A549 (cell line): ENCODE measurements at regions not wholly inside any gene's neighbourhood (a gene's known extent, or its start where the extent isn't known, plus 50 kb on each side); places are given as distances from the start of the nearest gene placed in this dataset.
A peak's percentile ranks its signal among the peaks of the same experiment; 100 is the strongest.

Experiments
- ATAC-seq, 2 experiments: fragments of 200-7000 bp in 1 of 2; fragments of >200 bp in 1 of 2; cut with Nextera tagmentation in 1 of 2; cut with Tn5 transposase in 1 of 2; 3 replicates each; pipeline versions ENCODE4 v1.8.0 to v1.9.1; 2018 to 2020; ENCODE audit warnings: mild to moderate bottlenecking in 1 of 2, moderate library complexity in 1 of 2
- CTCF ChIA-PET: fragments of 300-600 bp; sonication (Branson Sonifier 250); formaldehyde crosslinking; extraction: SDS; loops from one replicate; lab custom pipeline; 2021; ENCODE audit warnings: antibody characterized with exemption, inconsistent platforms; lab: Yijun Ruan, JAX
- POLR2A ChIA-PET: fragments of 350-600 bp; formaldehyde crosslinking; extraction: SDS; loops from one replicate; lab custom pipeline; 2021; ENCODE audit warnings: antibody characterized with exemption, inconsistent platforms; lab: Yijun Ruan, JAX
- DNase-seq, 2 experiments: peaks; one replicate each; pipeline versions ENCODE4 v3.0.0 to v3.0.0-alpha.2; 2011 to 2016; ENCODE audit warnings: low read depth in 1 of 2, low spot score in 1 of 2
- FAIRE-seq: peaks from 2 replicates; lab custom pipeline; 2011; peaks lifted over from hg19 to GRCh38; lab: Jason Lieb, UNC
- H3K27ac ChIP-seq, 2 experiments: fragments of >200 bp; sonication (Bioruptor Twin); formaldehyde crosslinking; 3 replicates each; pipeline ENCODE4 v1.5.1; 2016 to 2017
- H3K4me1 ChIP-seq: fragments of >200 bp; sonication (Bioruptor Twin); formaldehyde crosslinking; 3 replicates; pipeline ENCODE4 v1.6.1; 2016
- H3K4me2 ChIP-seq: fragments of >200 bp; sonication (Bioruptor Twin); formaldehyde crosslinking; 3 replicates; pipeline ENCODE4 v1.6.1; 2016
- H3K4me3 ChIP-seq: fragments of >200 bp; sonication (Bioruptor Twin); formaldehyde crosslinking; 3 replicates; pipeline ENCODE4 v1.5.1; 2016
- H3K9me3 ChIP-seq: fragments of >200 bp; sonication (Bioruptor Twin); formaldehyde crosslinking; 3 replicates; pipeline ENCODE4 v1.6.1; 2016
- BCL3 ChIP-seq: fragments of >200 bp; sonication (Bioruptor Twin); formaldehyde crosslinking; IDR thresholded peaks from 3 replicates; pipeline ENCODE4 v1.6.1; 2016
- BHLHE40 ChIP-seq: IDR thresholded peaks from 2 replicates; pipeline ENCODE4 v1.6.1; 2012; ENCODE audit warnings: low read depth, low read length, inconsistent platforms
- CBX2 ChIP-seq: fragments of 200-600 bp; sonication (generic); IDR thresholded peaks from 2 replicates; pipeline ENCODE4 v1.6.1; 2016; ENCODE audit warnings: low read depth, mild to moderate bottlenecking, borderline replicate concordance
- CEBPB ChIP-seq, 2 experiments: fragments of >200 bp in 1 of 2; sonication (Bioruptor Twin) in 1 of 2; formaldehyde crosslinking in 1 of 2; IDR thresholded peaks; 2 replicates each; pipeline ENCODE4 v1.6.1; 2012 to 2016
- CHD4 ChIP-seq: fragments of 200-600 bp; sonication (generic); IDR thresholded peaks from 2 replicates; pipeline ENCODE4 v1.6.1; 2016; ENCODE audit warnings: antibody characterized with exemption, mild to moderate bottlenecking, borderline replicate concordance
- E2F6 ChIP-seq: IDR thresholded peaks from 2 replicates; pipeline ENCODE4 v1.6.1; 2012; ENCODE audit warnings: low read depth, borderline replicate concordance
- EP300 ChIP-seq, 2 experiments: fragments of >200 bp; sonication (Bioruptor Twin); formaldehyde crosslinking; IDR thresholded peaks; 2 replicates in 1 of 2; 3 replicates in 1 of 2; pipeline ENCODE4 v1.6.1; 2016 to 2017
- ESRRA ChIP-seq: fragments of 150-350 bp; IDR thresholded peaks from 2 replicates; pipeline ENCODE4 v1.6.1; 2014; ENCODE audit warnings: mild to moderate bottlenecking, low read length, borderline replicate concordance
- FOSB ChIP-seq: fragments of 250-450 bp; sonication (Bioruptor Pico); IDR thresholded peaks from 2 replicates; pipeline ENCODE4 v1.5.0; 2020; ENCODE audit warnings: mild to moderate bottlenecking, moderate library complexity
- FOSL2 ChIP-seq, 2 experiments: fragments of 450-650 bp in 1 of 2; fragments of >200 bp in 1 of 2; sonication (Bioruptor Twin) in 1 of 2; formaldehyde crosslinking; IDR thresholded peaks; 2 replicates each; pipeline versions ENCODE4 v1.5.0 to v1.6.1; 2016 to 2020; ENCODE audit warnings: mild to moderate bottlenecking in 1 of 2, moderate library complexity in 1 of 2
- HDAC2 ChIP-seq: fragments of 200-600 bp; sonication (generic); IDR thresholded peaks from 2 replicates; pipeline ENCODE4 v1.6.1; 2016
- HES2 ChIP-seq: fragments of >200 bp; sonication (Bioruptor Twin); formaldehyde crosslinking; IDR thresholded peaks from 2 replicates; pipeline ENCODE4 v1.6.1; 2016
- HOXA7 ChIP-seq: fragments of 250-450 bp; sonication (Bioruptor Pico); IDR thresholded peaks from 2 replicates; pipeline ENCODE4 v1.5.0; 2020; ENCODE audit warnings: mild to moderate bottlenecking, moderate library complexity
- HOXB13 ChIP-seq: fragments of 250-450 bp; sonication (Bioruptor Pico); IDR thresholded peaks from 2 replicates; pipeline ENCODE4 v1.5.0; 2020; ENCODE audit warnings: low read depth, mild to moderate bottlenecking, moderate library complexity
- JUN ChIP-seq, 2 experiments: fragments of >200 bp; sonication (Bioruptor Twin); formaldehyde crosslinking; IDR thresholded peaks; 2 replicates in 1 of 2; 3 replicates in 1 of 2; pipeline ENCODE4 v1.6.1; 2016 to 2017
- KDM5A ChIP-seq: fragments of 200-600 bp; sonication (generic); IDR thresholded peaks from 2 replicates; pipeline ENCODE4 v1.6.1; 2016; ENCODE audit warnings: antibody characterized with exemption, mild to moderate bottlenecking
- NFE2L2 ChIP-seq: fragments of 150-350 bp; conservative IDR thresholded peaks from 2 replicates; pipeline ENCODE4 v1.6.1; 2014; ENCODE audit warnings: low read length
- NPAS2 ChIP-seq: fragments of 250-450 bp; sonication (Bioruptor Pico); IDR thresholded peaks from 2 replicates; pipeline ENCODE4 v1.8.0; 2022; ENCODE audit warnings: mild to moderate bottlenecking, moderate library complexity, borderline replicate concordance
- NR3C1 ChIP-seq: fragments of >200 bp; sonication (Bioruptor Twin); formaldehyde crosslinking; IDR thresholded peaks from 3 replicates; pipeline ENCODE4 v1.6.1; 2017
- PBX3 ChIP-seq: IDR thresholded peaks from 2 replicates; pipeline ENCODE4 v1.6.1; 2012
- PHF8 ChIP-seq: fragments of 200-600 bp; sonication (generic); IDR thresholded peaks from 2 replicates; pipeline ENCODE4 v1.6.1; 2016; ENCODE audit warnings: low read depth, mild to moderate bottlenecking, antibody characterized with exemption, moderate library complexity, borderline replicate concordance
- POLR2A ChIP-seq: IDR thresholded peaks from 2 replicates; pipeline ENCODE4 v1.6.1; 2012; ENCODE audit warnings: mild to moderate bottlenecking, low read length
- POLR2AphosphoS2 ChIP-seq: conservative IDR thresholded peaks from 2 replicates; pipeline ENCODE4 v1.6.1; 2012; ENCODE audit warnings: low read length, improper control_type of control experiment, inconsistent platforms
- RARB ChIP-seq: fragments of 250-450 bp; sonication (Bioruptor Pico); IDR thresholded peaks from 2 replicates; pipeline ENCODE4 v1.8.0; 2021; ENCODE audit warnings: mild to moderate bottlenecking, moderate library complexity
- RCOR1 ChIP-seq: fragments of 150-350 bp; IDR thresholded peaks from 2 replicates; pipeline ENCODE4 v1.6.1; 2014; ENCODE audit warnings: antibody characterized with exemption, low read length, low read depth
- RNF2 ChIP-seq: fragments of 200-600 bp; sonication (generic); IDR thresholded peaks from 2 replicates; pipeline ENCODE4 v1.6.1; 2016; ENCODE audit warnings: low read depth, mild to moderate bottlenecking, antibody characterized with exemption, moderate library complexity, borderline replicate concordance
- SMC3 ChIP-seq: fragments of >200 bp; sonication (Bioruptor Twin); formaldehyde crosslinking; IDR thresholded peaks from 3 replicates; pipeline ENCODE4 v1.6.1; 2018; ENCODE audit warnings: inconsistent platforms
- TFCP2L1 ChIP-seq: fragments of 250-450 bp; sonication (Bioruptor Pico); IDR thresholded peaks from 2 replicates; pipeline ENCODE4 v1.5.0; 2021; ENCODE audit warnings: mild to moderate bottlenecking
- ZC3H11A ChIP-seq: fragments of 450-650 bp; IDR thresholded peaks from 2 replicates; pipeline ENCODE4 v1.6.1; 2014; ENCODE audit warnings: antibody characterized with exemption, mild to moderate bottlenecking
- ZFP36 ChIP-seq: fragments of 450-650 bp; IDR thresholded peaks from 2 replicates; pipeline ENCODE4 v1.6.1; 2014; ENCODE audit warnings: borderline replicate concordance; ENCODE audit not compliant: partially characterized antibody
- ZSCAN20 ChIP-seq: fragments of 250-450 bp; sonication (Bioruptor Pico); IDR thresholded peaks from 2 replicates; pipeline ENCODE4 v1.8.0; 2022; ENCODE audit warnings: mild to moderate bottlenecking, moderate library complexity
- WGBS: methylation state at CpG from one replicate; pipeline ENCODE4 v1.1.6; 2017; ENCODE audit errors: missing lambda C conversion rate; 5-methylcytosine and 5-hydroxymethylcytosine counted together

- DNase-seq = peak; percentile 4 to 6
- Histone ChIP-seq H3K27ac (no peak overlapping the region), H3K4me1 (0 out of 3 replicates have a peak, but pooled peaks cover 5% of the 10 kb centered on the region), H3K9me3 (peaks cover 4% of the 10 kb centered on the region; the same call in 1 of the 3 replicates), H3K4me3 (no peak overlapping the region), H3K4me2 (no peak overlapping the region; the same call in 2 of the 3 replicates)
- ChIA-PET CTCF (no interaction called here), POLR2A (no interaction called here)
- ATAC-seq = peak; percentile 52 to 65; a peak in 3 of 6 replicates
- no peak for FAIRE-seq
- WGBS = 68% methylated on average over 3 of the region's 3 CpGs
- no peak for TF ChIP-seq BHLHE40
- TF ChIP-seq PHF8 = no peak
- no peak for TF ChIP-seq FOSB
- TF ChIP-seq CHD4 = no peak
- TF ChIP-seq PBX3 = no peak
- no peak for TF ChIP-seq FOSL2 (IDR thresholded peaks at IDR 0.05)
- TF ChIP-seq FOSL2 (CRISPR knock-in tag; IDR thresholded peaks at IDR 0.05) = no peak
- no peak for TF ChIP-seq POLR2AphosphoS2
- no peak for TF ChIP-seq ZC3H11A
- no peak for TF ChIP-seq ESRRA
- no peak for TF ChIP-seq BCL3
- no peak for TF ChIP-seq JUN (IDR thresholded peaks at IDR 0.05)
- no peak for TF ChIP-seq RARB (CRISPR knock-in tag)
- no peak for TF ChIP-seq NR3C1
- TF ChIP-seq HOXA7 (CRISPR knock-in tag) = no peak
- TF ChIP-seq ZSCAN20 = no peak
- no peak for TF ChIP-seq NPAS2
- TF ChIP-seq NFE2L2 = no peak
- TF ChIP-seq KDM5A = no peak
- TF ChIP-seq RCOR1 = no peak
- TF ChIP-seq CEBPB (IDR thresholded peaks at IDR 0.05) = no peak
- TF ChIP-seq, all 56 proteins: peak for 0
Observed at GRCh38 chr5:107743373-107744000, 72.8 kb upstream of the EFNA5 start.

GRCh38 chr5:107739661-107740060, 68.9 kb upstream of the EFNA5 start:
- WGBS = 38% methylated on average over 3 of the region's 3 CpGs
- Histone ChIP-seq H3K27ac (no peak overlapping the region), H3K4me2 (no peak overlapping the region), H3K4me1 (0 out of 3 replicates have a peak, but pooled peaks cover 5% of the 10 kb centered on the region), H3K4me3 (no peak overlapping the region), H3K9me3 (peaks cover 4% of the 10 kb centered on the region; the same call in 1 of the 3 replicates)
- TF ChIP-seq HOXB13 (CRISPR knock-in tag) (no peak), BCL3 (no peak), ZSCAN20 (no peak), NR3C1 (no peak), RNF2 (no peak), HDAC2 (no peak), ZFP36 (no peak), HOXA7 (CRISPR knock-in tag) (no peak), POLR2A (no peak), HES2 (no peak), E2F6 (no peak), TFCP2L1 (CRISPR knock-in tag) (no peak), CHD4 (no peak), CBX2 (no peak), EP300 (IDR thresholded peaks at IDR 0.05) (no peak), SMC3 (no peak), CEBPB (IDR thresholded peaks at IDR 0.05) (no peak), POLR2AphosphoS2 (no peak)
- FAIRE-seq (no peak), ATAC-seq (peak; percentile 33 to 55; a peak in 2 of 6 replicates), DNase-seq (peak in 1 of 2 experiments; percentile 55)
- ChIA-PET CTCF (no interaction called here), POLR2A (no interaction called here)
